Trophoblast cell (in vitro differentiated cells and primary cell): ENCODE measurements at regions not wholly inside any gene's neighbourhood (a gene's known extent, or its start where the extent isn't known, plus 50 kb on each side); places are given as distances from the start of the nearest gene placed in this dataset.

Experiments
- DNase-seq, 2 donors: peaks; one replicate each; pipeline ENCODE4 v3.0.0-alpha.2; 2016
- H2AFZ ChIP-seq: 2 replicates; pipeline ENCODE4 v1.6.1; 2013; ENCODE audit warnings: low read length, moderate library complexity, mild to moderate bottlenecking; ENCODE audit not compliant: insufficient read depth, poor library complexity
- H2AK5ac ChIP-seq: 2 replicates; pipeline ENCODE4 v1.6.1; 2013; ENCODE audit warnings: mild to moderate bottlenecking, low read length
- H2BK120ac ChIP-seq: 2 replicates; pipeline ENCODE4 v1.6.1; 2013; ENCODE audit warnings: low read length, mild to moderate bottlenecking, moderate library complexity; ENCODE audit not compliant: insufficient read depth, poor library complexity
- H2BK12ac ChIP-seq: 2 replicates; pipeline ENCODE4 v1.6.1; 2013; ENCODE audit warnings: mild to moderate bottlenecking, low read length, moderate library complexity
- H2BK5ac ChIP-seq: 2 replicates; pipeline ENCODE4 v1.6.1; 2013; ENCODE audit warnings: low read length, low read depth, moderate library complexity, mild to moderate bottlenecking; ENCODE audit not compliant: poor library complexity
- H3K14ac ChIP-seq: 2 replicates; pipeline ENCODE4 v1.6.1; 2013; ENCODE audit warnings: mild to moderate bottlenecking, low read length
- H3K18ac ChIP-seq: 2 replicates; pipeline ENCODE4 v1.6.1; 2013; ENCODE audit warnings: mild to moderate bottlenecking, low read length
- H3K23ac ChIP-seq: 2 replicates; pipeline ENCODE4 v1.6.1; 2013; ENCODE audit warnings: low read length
- H3K27ac ChIP-seq: 2 replicates; pipeline ENCODE4 v1.5.1; 2013; ENCODE audit warnings: low read depth, mild to moderate bottlenecking, inconsistent platforms, low read length, moderate library complexity
- H3K27me3 ChIP-seq: 2 replicates; pipeline ENCODE4 v1.6.1; 2013; ENCODE audit warnings: inconsistent platforms, mild to moderate bottlenecking, low read length, moderate library complexity; ENCODE audit not compliant: insufficient read depth
- H3K36me3 ChIP-seq, 2 experiments: 1 replicate in 1 of 2; 2 replicates in 1 of 2; pipeline ENCODE4 v1.6.1; 2013; ENCODE audit warnings: low read length in 2 of 2, mild to moderate bottlenecking in 2 of 2, moderate library complexity in 1 of 2; ENCODE audit not compliant: insufficient read depth in 2 of 2, control insufficient read depth in 1 of 2
- H3K4ac ChIP-seq: 2 replicates; pipeline ENCODE4 v1.6.1; 2013; ENCODE audit warnings: low read depth, mild to moderate bottlenecking, low read length, moderate library complexity
- H3K4me1 ChIP-seq, 2 experiments: 1 replicate in 1 of 2; 2 replicates in 1 of 2; pipeline ENCODE4 v1.6.1; 2013; ENCODE audit warnings: low read length in 2 of 2, mild to moderate bottlenecking in 2 of 2, moderate library complexity in 1 of 2; ENCODE audit not compliant: insufficient read depth in 2 of 2, control insufficient read depth in 1 of 2
- H3K4me2 ChIP-seq: 2 replicates; pipeline ENCODE4 v1.6.1; 2013; ENCODE audit warnings: inconsistent platforms, mild to moderate bottlenecking, low read length, moderate library complexity
- H3K4me3 ChIP-seq: 2 replicates; pipeline ENCODE4 v1.5.1; 2013; ENCODE audit warnings: mild to moderate bottlenecking, low read depth, low read length, inconsistent platforms
- H3K79me1 ChIP-seq: one replicate; pipeline ENCODE4 v1.6.1; 2013; ENCODE audit warnings: low read length
- H3K79me2 ChIP-seq: 2 replicates; pipeline ENCODE4 v1.6.1; 2013; ENCODE audit warnings: low read length, mild to moderate bottlenecking; ENCODE audit not compliant: control insufficient read depth, insufficient read depth, poor library complexity
- H3K9ac ChIP-seq: 2 replicates; pipeline ENCODE4 v1.6.1; 2013; ENCODE audit warnings: mild to moderate bottlenecking, low read length
- H3K9me3 ChIP-seq: 2 replicates; pipeline ENCODE4 v1.6.1; 2013; ENCODE audit warnings: low read depth, mild to moderate bottlenecking, control low read depth, inconsistent platforms, low read length; ENCODE audit not compliant: insufficient read depth
- H4K12ac ChIP-seq: 2 replicates; pipeline ENCODE4 v1.6.1; 2013; ENCODE audit warnings: low read depth, mild to moderate bottlenecking, low read length, moderate library complexity
- H4K8ac ChIP-seq: 2 replicates; pipeline ENCODE4 v1.6.1; 2013; ENCODE audit warnings: low read depth, mild to moderate bottlenecking, low read length, moderate library complexity
- H4K91ac ChIP-seq: one replicate; pipeline ENCODE4 v1.6.1; 2013; ENCODE audit warnings: low read depth, mild to moderate bottlenecking, low read length, moderate library complexity
- whole genome bisulfite sequencing: extraction: QIAGEN DNeasy Blood & Tissue Kit; methylation state at CpG from one replicate; pipeline ENCODE4 v1.1.7; 2013; ENCODE audit warnings: missing lambda C conversion rate; ENCODE audit not compliant: insufficient read length, insufficient coverage; ENCODE audit errors: extremely low coverage; 5-methylcytosine and 5-hydroxymethylcytosine counted together

- DNase-seq, result peak; percentile 11 to 31
- Histone ChIP-seq H3K4me3 (no peak overlapping the region), H2BK5ac (no peak overlapping the region), H3K36me3 (no peaks in the 10 kb centered on the region), H4K91ac (no peak overlapping the region), H3K79me2 (no peaks in the 10 kb centered on the region), H2AFZ (no peak overlapping the region), H3K4me1 (no peaks in the 10 kb centered on the region), H3K27me3 (no peaks in the 10 kb centered on the region), H3K79me1 (no peaks in the 10 kb centered on the region), H2BK12ac (no peak overlapping the region), H4K12ac (no peak overlapping the region), H3K14ac (no peak overlapping the region), H3K27ac (no peak overlapping the region), H4K8ac (no peak overlapping the region), H3K4me2 (peak overlapping the region; percentile 36), H3K18ac (no peak overlapping the region), H2BK120ac (no peak overlapping the region), H3K4ac (no peak overlapping the region), H3K9me3 (no peaks in the 10 kb centered on the region), H2AK5ac (no peak overlapping the region), H3K9ac (no peak overlapping the region), H3K23ac (no peak overlapping the region)
- WGBS, result no CpG with 5 or more reads among the region's 13 CpGs
Observed at GRCh38 chr3:88000853-88001252, 58.0 kb downstream of the CGGBP1 start.

GRCh38 chr3:87997966-87998365 lies 60.8 kb downstream of the CGGBP1 start:
- Histone ChIP-seq H3K79me1 (no peaks in the 10 kb centered on the region), H3K14ac (no peak overlapping the region), H3K4me3 (no peak overlapping the region), H3K18ac (no peak overlapping the region), H3K36me3 (no peaks in the 10 kb centered on the region), H2BK120ac (no peak overlapping the region), H2BK12ac (no peak overlapping the region), H2BK5ac (no peak overlapping the region), H3K23ac (no peak overlapping the region), H3K9ac (no peak overlapping the region), H3K4ac (no peak overlapping the region), H3K4me1 (no peaks in the 10 kb centered on the region), H4K91ac (no peak overlapping the region), H3K4me2 (no peak overlapping the region), H3K79me2 (no peaks in the 10 kb centered on the region), H3K9me3 (no peaks in the 10 kb centered on the region), H3K27me3 (no peaks in the 10 kb centered on the region), H2AK5ac (no peak overlapping the region), H2AFZ (no peak overlapping the region), H4K12ac (no peak overlapping the region), H3K27ac (no peak overlapping the region), H4K8ac (no peak overlapping the region)
- no peak for DNase-seq

- peak; percentile 9 to 14 for DNase-seq
- H3K36me3 ChIP-seq, result no peaks in the 10 kb centered on the region
- no peak overlapping the region for H3K4ac ChIP-seq
- no peaks in the 10 kb centered on the region for H3K79me2 ChIP-seq
- no peaks in the 10 kb centered on the region for H3K4me1 ChIP-seq
- no peak overlapping the region for H4K12ac ChIP-seq
- no peak overlapping the region for H2BK120ac ChIP-seq
- H4K8ac ChIP-seq, result no peak overlapping the region
- no peak overlapping the region for H3K14ac ChIP-seq
- no peak overlapping the region for H3K9ac ChIP-seq
- no peak overlapping the region for H2BK12ac ChIP-seq
- no peak overlapping the region for H3K4me3 ChIP-seq
- H2BK5ac ChIP-seq, result no peak overlapping the region
- no peaks in the 10 kb centered on the region for H3K9me3 ChIP-seq
- H2AFZ ChIP-seq, result no peak overlapping the region
- no peak overlapping the region for H3K18ac ChIP-seq
- H2AK5ac ChIP-seq, result no peak overlapping the region
- H3K23ac ChIP-seq, result no peak overlapping the region
- H3K27me3 ChIP-seq, result no peaks in the 10 kb centered on the region
- no CpG with 5 or more reads among the region's 4 CpGs for WGBS
- H4K91ac ChIP-seq, result no peak overlapping the region
- no peak overlapping the region for H3K27ac ChIP-seq
- H3K79me1 ChIP-seq, result no peaks in the 10 kb centered on the region
- H3K4me2 ChIP-seq, result no peak overlapping the region
Observed at GRCh38 chr3:87997298-87997697, 61.5 kb downstream of the CGGBP1 start.

- H3K4me1 ChIP-seq, result no peaks in the 10 kb centered on the region
- no peak overlapping the region for H4K12ac ChIP-seq
- no peak overlapping the region for H2AK5ac ChIP-seq
- H4K91ac ChIP-seq, result no peak overlapping the region
- H2AFZ ChIP-seq, result no peak overlapping the region
- no peaks in the 10 kb centered on the region for H3K79me2 ChIP-seq
- no peaks in the 10 kb centered on the region for H3K36me3 ChIP-seq
- H3K14ac ChIP-seq, result no peak overlapping the region
- no peaks in the 10 kb centered on the region for H3K79me1 ChIP-seq
- no peaks in the 10 kb centered on the region for H3K27me3 ChIP-seq
- no peaks in the 10 kb centered on the region for H3K9me3 ChIP-seq
- H2BK120ac ChIP-seq, result no peak overlapping the region
- H3K23ac ChIP-seq, result no peak overlapping the region
- H3K18ac ChIP-seq, result no peak overlapping the region
- H3K27ac ChIP-seq, result no peak overlapping the region
- no peak overlapping the region for H2BK12ac ChIP-seq
- H3K4me2 ChIP-seq, result no peak overlapping the region
- H2BK5ac ChIP-seq, result no peak overlapping the region
- no peak for DNase-seq
- H3K4ac ChIP-seq, result no peak overlapping the region
- no peak overlapping the region for H3K9ac ChIP-seq
- H3K4me3 ChIP-seq, result no peak overlapping the region
- no CpG with 5 or more reads among the region's 2 CpGs for WGBS
- H4K8ac ChIP-seq, result no peak overlapping the region
Observed at GRCh38 chr3:87996882-87997281, 61.9 kb downstream of the CGGBP1 start.
